Activated CD8-positive, alpha-beta memory T cell treated with anti-CD3 and anti-CD28 coated beads for 48 hours (primary cell): ENCODE measurements at regions not wholly inside any gene's neighbourhood (a gene's known extent, or its start where the extent isn't known, plus 50 kb on each side); places are given as distances from the start of the nearest gene placed in this dataset.

ENCODE experiments used
- DNase-seq, 3 experiments: peaks; one replicate each; pipeline ENCODE4 v3.0.0-alpha.2; 2020; ENCODE audit warnings: low read depth in 2 of 3, low spot score in 2 of 3

- no peak for DNase-seq
Measured at GRCh38 chr9:130755377-130756007, 61.9 kb downstream of the EXOSC2 start.

- DNase-seq, result no peak
Measured at GRCh38 chr9:130756037-130756436, 62.5 kb downstream of the EXOSC2 start.

GRCh38 chr9:130756455-130757152, 63.0 kb downstream of the EXOSC2 start:
- no peak for DNase-seq

DNA sequence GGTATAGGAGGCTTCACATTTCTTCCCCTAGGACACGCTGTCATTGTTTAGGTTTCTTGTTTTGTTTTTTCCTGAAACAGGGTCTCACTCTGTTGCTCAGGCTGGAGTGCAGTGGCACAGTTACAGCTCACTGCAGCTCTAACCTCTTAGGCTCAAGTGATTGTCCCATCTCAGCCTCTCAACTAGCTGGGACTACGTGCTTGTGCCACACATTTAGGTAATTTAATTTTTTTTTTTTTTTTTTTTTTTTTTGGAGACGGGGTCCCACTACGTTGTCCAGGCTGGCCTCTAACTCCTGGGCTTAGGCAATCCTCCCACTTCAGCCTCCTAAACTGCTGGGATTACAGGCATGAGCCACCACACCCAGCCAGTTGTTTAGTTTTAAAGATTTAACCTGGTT, 66.2 kb downstream of the EXOSC2 start:
- DNase-seq, result no peak

GRCh38 chr9:130763331-130764171, 70.0 kb downstream of the EXOSC2 start:
- no peak for DNase-seq

GRCh38 chr9:130765137-130766020, 69.7 kb upstream of the ABL1 start:
- DNase-seq, result peak in 1 of 3 experiments; percentile 17

GRCh38 chr9:130766021-130766926, 68.8 kb upstream of the ABL1 start:
- no peak for DNase-seq

DNA sequence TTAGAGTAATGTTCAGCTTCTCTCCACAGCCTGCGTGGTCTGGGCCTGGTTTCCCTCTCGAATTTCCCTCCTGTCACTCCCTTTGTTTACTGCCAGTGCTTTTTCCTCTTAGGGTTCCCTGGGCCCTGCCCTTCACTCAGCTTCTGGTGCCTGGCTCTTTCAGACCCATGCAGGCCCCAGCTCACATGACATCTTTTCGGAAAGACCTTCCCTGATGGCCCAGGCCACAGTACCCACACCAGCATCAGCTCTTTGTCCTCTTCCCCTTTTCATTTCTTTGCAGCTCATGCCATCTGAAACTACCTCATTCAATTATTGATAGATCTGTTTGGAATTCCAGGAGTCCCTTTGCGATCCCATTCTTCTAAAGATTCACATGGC, 68.1 kb upstream of the ABL1 start:
- no peak for DNase-seq

DNA sequence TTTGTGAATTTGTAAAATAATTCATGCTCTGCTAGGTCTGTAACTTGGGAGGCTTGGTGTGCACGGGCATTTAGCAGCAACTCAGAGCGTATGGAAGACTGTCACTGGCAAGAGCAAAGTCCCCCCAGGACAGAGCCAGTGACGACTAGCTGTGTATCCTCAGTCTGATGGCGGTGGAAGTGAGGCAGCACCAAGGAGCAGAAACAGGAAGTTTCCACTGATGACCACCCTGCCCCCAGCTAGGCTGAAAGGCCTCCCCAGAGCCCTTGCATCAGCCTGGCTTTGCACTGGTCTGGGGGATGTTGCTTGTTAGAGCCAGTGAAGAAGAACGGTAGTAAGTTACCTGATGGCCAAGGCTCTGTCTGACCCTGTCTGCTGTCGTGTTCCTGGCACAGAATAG, 66.8 kb upstream of the ABL1 start:
- no peak for DNase-seq

DNA sequence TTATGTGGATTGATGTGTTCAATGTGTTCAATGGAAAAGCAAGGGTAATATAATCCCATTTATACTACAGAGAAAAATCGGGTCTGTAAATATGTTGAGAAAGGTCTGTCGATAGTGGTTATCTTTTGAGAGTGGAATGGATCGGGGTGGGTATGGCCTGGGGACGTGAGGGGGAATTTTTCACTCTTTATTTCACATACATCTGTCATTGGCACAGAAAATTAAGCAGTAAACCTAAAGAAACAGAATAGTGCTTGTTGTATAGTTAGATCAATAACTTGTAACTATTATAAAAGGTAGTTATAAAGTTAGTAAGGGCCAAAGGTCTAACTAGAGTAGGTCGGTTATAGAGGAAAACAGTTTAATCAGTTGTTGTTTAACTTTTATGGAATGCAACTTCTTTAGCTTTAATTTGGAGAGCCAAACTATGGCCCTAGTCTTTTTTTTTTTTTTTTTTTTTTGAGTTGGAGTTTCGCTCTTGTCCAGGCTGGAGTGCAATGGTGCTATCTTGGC, 66.1 kb upstream of the ABL1 start:
- DNase-seq, result no peak

DNA sequence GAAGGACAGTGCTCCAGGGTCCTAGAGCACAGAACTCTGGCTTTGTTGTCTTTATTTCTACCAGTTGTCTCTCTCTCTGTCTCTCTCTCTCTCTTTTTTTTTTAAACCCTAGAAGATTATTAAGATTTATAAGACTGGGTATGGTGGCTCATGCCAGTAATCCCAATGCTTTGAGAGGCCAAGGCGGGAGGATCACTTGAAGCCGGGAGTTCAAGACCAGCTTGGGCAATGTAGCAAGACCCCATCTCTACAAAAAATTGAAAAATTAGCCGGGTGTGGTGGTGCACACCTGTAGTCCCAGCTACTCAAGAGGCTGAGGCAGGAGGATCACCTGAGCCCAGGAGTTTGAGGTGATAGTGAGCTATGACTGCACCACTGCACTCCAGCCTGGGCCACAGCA, 65.0 kb upstream of the ABL1 start:
- DNase-seq, result no peak

DNA sequence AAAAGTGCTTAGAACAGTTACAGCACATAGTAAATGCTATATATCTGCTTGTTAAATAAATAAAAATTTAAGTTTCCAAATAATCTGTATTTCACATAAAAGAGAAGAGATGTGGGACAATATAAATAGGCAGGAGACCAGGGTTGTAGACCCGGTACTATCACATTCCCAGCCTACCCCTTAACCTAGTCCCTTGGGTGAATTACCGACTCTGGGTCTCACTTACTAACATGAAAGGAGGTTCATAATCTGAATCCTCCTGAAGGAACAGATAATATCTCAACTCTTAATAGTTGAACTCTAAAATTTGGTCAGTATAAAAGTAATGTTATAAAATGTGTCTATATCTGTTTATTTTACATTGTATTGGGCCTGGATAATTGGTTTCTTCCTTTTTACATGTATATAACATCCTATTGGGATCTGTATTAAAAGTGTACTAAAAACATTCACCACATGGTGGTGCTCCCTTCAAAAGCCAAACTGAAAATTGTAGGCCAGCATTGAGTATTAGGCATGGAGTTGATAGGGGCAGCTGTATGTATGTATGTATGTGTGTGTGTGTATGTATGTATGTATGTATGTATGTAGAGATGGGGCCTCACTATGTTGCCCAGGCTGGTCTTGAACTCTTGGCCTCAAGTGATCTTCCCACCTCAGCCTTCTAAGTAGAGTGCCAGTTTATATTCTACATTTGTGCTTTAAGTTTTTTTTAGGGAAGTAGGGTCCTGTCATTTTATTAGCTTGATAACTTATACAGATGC, 64.2 kb upstream of the ABL1 start:
- DNase-seq, result no peak

- no peak for DNase-seq
Measured at GRCh38 chr9:130772185-130772584, 62.9 kb upstream of the ABL1 start.

DNA sequence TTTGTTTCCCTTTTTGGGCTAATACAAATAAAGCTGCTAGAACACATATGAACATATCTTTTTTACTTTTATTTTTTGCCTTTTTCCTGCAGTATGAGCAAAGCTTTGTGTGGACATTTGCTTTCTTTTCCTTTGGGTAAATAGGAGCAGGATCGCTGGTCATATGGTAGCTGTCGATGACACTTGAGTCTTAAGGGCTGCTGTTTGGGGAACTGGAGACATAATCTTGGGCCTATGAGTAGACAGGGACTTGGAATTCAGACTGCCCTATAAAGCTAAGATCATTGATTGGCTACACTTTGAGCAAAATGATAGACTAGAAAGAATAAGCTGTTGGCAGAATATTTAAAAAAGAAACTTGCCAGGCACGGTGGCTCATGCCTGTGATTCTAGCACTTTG, 60.9 kb upstream of the ABL1 start:
- no peak for DNase-seq

DNA sequence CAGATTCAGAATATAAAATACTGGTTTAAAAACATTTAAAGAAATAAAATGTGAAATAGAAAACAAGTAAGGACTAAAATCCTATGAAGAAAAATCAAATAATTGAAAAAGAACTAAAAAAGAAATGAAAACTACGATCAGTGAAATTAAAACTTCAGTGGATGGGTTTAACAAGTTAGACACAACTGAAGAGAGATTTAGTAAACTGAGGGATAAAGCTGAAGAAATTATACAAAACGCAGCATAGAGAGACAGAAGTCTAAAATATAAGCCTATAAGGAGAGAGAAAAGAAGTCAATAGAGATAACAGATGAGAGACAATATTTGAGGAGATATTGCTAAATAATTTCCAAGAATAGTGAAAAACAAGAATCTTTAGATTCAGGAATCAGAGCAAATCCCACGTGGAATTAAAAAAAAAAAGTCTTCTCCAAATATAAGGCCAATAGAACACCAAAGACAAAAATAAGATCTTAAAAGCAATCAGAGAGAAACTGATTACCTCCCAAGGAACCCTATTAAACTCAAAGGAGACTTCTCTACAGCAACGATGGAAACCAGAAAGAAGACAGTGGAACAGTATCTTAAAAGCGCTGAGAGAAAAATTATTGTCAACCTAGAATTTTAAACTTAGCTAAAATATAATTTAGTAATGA, 59.6 kb upstream of the ABL1 start:
- DNase-seq, result no peak

GRCh38 chr9:130779153-130779855, 55.8 kb upstream of the ABL1 start:
- DNase-seq, result no peak

- DNase-seq, result no peak
Measured at GRCh38 chr9:130780415-130780814, 54.6 kb upstream of the ABL1 start.

DNA sequence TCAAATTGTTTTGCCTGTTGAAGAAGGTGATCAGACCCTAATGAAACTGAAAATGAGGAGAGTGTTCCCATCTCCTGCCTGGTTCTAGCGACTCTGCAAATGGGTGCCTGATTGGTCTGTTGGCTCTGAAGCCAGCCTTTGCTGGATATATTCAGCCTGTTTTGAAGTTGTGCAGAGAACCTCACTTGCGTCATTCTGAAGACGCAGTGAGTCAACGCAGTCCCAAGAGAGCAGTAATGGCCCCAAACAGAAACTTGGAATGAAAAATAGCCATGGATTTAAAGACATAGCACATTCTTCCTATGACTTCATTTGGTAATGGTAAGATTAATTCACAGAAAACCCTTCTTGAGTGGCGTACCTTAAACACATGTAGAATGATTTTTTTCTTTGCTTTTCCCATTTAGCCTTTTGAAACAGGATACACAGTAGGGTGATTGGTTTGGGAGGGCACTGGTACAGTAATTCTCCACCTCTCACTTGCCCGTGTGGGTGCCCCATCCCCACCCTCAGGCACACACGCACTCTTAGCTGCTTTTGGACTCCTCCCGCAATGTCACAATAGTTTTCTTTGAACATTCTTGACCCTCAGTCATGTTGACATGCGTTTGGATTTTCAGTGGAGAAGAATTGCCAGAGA, 54.1 kb upstream of the ABL1 start:
- DNase-seq, result no peak
